Hypothalamus (tissue), 51 donors: ENCODE measurements at regions not wholly inside any gene's neighbourhood (a gene's known extent, or its start where the extent isn't known, plus 50 kb on each side); places are given as distances from the start of the nearest gene placed in this dataset.
"Not testable (repeated sequence)": the region's sequence is repeated elsewhere in the genome, so short reads cannot be mapped to it uniquely, and the experiment has no call there.

Experiments used
- DNase-seq, 51 donors: peaks; one replicate each; lab custom pipeline; 2025; lab: John Stamatoyannopoulos, UW

- not testable (repeated sequence) for DNase-seq
Measured at GRCh38 chr12:46474385-46474784, 101.8 kb upstream of the SLC38A2 start.

GRCh38 chr12:46473634-46474329, 101.2 kb upstream of the SLC38A2 start:
- peak in 2 of 51 donors; percentile 4 to 9 for DNase-seq

- no peak for DNase-seq
Measured at GRCh38 chr12:46472893-46473633, 100.5 kb upstream of the SLC38A2 start.

- no peak for DNase-seq
Measured at GRCh38 chr12:46472144-46472705, 99.7 kb upstream of the SLC38A2 start.

GRCh38 chr12:46471404-46471803, 98.8 kb upstream of the SLC38A2 start:
- DNase-seq = no peak

GRCh38 chr12:46470975-46471374, 98.4 kb upstream of the SLC38A2 start:
- no peak for DNase-seq

GRCh38 chr12:46470036-46470627, 97.6 kb upstream of the SLC38A2 start:
- DNase-seq = no peak

- no peak for DNase-seq
Measured at GRCh38 chr12:46468813-46469212, 96.2 kb upstream of the SLC38A2 start.

GRCh38 chr12:46468160-46468559, 95.6 kb upstream of the SLC38A2 start:
- no peak for DNase-seq

- DNase-seq = no peak
Measured at GRCh38 chr12:46465307-46465706, 92.7 kb upstream of the SLC38A2 start.

GRCh38 chr12:46464863-46465262, 92.3 kb upstream of the SLC38A2 start:
- no peak for DNase-seq

GRCh38 chr12:46462641-46463355, 90.2 kb upstream of the SLC38A2 start:
- no peak for DNase-seq

GRCh38 chr12:46461907-46462640, 89.5 kb upstream of the SLC38A2 start:
- DNase-seq = no peak

GRCh38 chr12:46461459-46461858, 88.9 kb upstream of the SLC38A2 start:
- DNase-seq = no peak

- DNase-seq = no peak
Measured at GRCh38 chr12:46460682-46461210, 88.2 kb upstream of the SLC38A2 start.

GRCh38 chr12:46459861-46460545, 87.4 kb upstream of the SLC38A2 start:
- peak in 5 of 51 donors; percentile 1 to 10 (median 3) for DNase-seq

- no peak for DNase-seq
Measured at GRCh38 chr12:46459111-46459510, 86.5 kb upstream of the SLC38A2 start.

- no peak for DNase-seq
Measured at GRCh38 chr12:46458500-46459102, 86.0 kb upstream of the SLC38A2 start.

- no peak for DNase-seq
Measured at GRCh38 chr12:46457958-46458357, 85.4 kb upstream of the SLC38A2 start.
